NCI-H526 treated with DMSO at 0.1 percent for 48 hours (cell line): ENCODE measurements at regions not wholly inside any gene's neighbourhood (a gene's known extent, or its start where the extent isn't known, plus 50 kb on each side); places are given as distances from the start of the nearest gene placed in this dataset.

Experiments
- DNase-seq: peaks from one replicate; lab custom pipeline; 2025; lab: John Stamatoyannopoulos, UW

DNA sequence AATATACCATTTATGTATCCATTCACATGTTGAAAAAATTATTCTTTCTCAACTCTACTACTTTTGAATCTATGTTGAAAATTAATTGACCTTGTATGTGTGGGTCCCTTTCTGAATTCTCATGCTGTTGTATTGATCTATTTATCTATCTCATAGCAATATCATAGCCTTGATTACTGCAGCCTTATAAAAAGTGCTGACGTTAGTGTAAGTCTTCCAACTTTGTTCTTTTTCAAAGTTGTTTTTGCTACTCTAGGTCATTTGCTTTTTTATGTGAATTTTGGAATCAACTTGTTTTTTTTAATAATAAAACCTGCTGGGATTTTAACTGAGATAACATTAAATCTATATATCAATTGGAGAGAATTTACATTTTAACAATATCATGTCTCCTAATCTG lies 52.2 kb upstream of the PAX3 start:
- no peak for DNase-seq

DNA sequence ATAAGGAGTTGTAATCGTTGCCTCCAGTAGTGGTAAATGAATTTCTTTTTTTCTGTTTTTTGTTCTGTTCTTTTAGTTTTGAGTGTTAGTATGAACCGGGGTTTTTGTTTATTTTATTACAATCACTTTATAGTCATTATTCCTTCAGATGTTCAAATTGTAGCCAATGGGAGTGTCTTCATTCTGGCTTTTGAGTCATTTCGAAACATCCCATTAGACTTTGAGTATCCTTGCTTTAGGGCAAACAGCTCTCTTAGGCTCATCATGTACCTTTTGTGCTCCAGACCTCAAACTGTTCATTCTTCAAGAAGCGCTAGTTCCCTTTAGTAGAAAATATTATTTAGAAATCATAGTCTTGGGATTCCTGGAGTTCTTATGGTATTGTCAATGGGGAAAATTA lies 54.2 kb upstream of the PAX3 start:
- no peak for DNase-seq

DNA sequence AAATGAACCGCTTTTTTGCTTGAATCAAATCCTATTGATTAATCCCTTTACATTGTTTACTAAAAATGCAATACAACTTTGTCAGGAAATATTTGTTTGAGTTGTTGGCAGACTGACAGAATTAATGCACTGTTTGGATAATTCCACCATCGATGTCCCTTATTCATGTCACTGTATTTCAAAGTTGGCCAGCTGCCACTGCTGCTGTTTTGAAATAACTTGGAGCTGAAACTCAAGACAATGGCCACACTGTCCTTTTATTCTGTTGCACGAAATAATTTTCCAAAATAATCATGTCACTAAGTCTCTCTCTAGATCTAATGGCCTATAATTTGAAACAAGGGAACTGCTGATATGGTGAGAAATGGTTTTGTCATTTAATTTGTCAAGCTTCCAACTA lies 55.2 kb upstream of the PAX3 start:
- no peak for DNase-seq

DNA sequence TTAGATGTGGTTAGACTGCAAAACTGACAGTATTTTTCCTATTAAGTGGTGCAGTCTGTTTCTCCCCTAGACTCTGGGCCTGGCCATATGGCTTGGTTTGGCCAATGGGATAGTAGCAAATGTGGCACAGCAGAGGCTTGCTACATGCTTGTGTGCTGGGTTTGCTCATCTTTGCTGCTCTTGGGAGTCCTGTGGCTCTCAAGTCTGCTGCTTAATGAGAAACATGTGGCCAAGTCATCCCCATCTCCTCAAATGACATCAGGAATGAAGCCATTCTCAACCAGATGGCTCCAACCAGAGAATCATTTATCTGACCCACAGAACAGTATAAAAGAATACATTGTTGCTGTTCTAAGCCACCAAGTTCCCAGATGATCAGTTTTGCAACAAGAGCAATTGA lies 57.1 kb upstream of the PAX3 start:
- no peak for DNase-seq

DNA sequence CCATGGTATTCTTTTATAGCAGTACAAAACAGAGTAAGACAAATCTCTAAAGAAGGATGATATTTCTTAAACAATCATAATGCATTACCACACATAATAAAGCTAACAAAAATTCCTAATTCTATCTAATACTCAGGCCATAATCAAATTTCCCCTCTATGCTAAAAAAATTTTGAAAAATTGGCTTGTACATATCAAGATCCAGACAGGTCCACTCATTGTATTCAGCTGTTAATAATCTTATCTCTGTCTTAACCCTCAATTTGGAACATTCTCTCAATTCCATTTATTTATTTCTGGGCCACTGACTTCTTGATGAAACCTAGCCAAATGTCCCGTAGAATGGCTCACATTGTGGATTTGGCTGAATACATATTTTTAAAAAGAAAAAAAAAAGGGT lies 59.1 kb upstream of the PAX3 start:
- no peak for DNase-seq

DNA sequence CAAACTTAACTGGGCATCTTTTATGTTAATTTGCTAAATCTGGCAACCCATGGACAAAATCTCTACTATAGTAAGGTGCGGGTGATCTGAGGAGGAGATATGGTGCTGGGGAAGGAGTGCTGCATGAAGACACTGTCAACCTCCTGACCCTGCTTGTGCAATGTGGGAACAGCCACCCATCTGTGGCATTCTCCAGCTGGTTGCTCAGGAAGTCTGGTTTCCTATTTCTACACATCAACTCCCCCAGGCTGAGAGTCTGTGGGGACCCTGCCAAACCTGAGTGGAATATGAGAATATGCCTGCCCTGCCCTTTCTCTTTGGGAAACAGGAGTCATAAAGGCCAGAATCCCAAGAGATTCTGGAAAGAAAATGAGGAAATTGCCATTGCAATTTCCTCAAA lies 60.1 kb upstream of the PAX3 start:
- DNase-seq, result no peak

DNA sequence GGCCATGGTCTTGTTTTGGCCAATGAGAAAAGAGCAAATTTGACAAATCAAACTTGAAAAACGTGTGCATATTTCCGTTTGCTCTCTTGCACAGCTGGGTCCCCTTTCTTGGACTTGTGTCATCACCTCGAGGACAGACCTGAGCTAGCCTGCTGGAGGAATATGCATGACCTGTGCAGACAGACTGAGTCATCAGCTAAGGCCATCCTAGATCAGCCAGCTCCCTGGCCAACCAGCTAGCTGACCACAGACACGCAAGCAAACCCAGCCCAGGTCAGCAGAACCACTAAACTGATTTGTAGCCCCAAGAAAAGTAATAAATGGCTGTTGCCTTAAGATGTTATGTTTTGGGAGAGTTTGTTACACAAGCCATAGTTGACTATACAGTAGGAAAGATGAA lies 61.3 kb upstream of the PAX3 start:
- no peak for DNase-seq

DNA sequence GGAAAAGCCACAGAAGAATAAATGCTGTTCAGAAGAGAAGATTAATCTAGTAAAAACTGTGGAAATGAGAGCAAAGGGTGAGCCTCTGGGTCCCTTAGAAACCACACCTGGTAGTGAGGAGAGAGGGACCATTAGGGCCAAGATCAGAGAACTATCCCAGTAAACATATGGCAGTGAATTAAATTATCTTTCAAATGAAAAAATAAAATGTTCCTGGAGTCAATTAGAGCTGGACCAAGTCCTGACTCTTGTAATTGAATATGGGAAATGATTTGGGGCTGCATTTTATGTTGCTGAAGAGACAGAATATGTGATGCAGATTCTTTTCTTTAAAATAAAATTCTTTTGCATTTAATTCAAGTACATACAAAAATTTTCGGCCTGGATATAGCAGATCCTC lies 62.2 kb upstream of the PAX3 start:
- no peak for DNase-seq

DNA sequence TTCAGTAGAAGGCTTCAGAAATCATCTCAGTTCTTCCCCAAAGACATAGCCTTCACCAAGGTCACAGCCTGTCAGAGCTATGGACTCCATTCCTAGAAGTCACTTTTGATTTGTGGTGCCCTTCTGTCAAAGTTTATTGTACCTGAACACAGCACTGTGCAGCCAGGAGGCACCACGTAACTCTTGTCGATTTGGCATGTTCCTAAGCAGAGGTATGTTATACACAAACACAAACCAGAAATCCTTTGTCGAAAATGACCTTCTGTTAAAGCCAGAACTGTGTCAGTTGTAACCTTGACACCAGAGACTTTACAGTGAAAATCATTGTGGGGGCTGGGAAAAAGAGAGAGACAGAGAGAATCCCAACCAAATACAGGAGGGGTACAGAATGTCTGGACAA lies 62.6 kb upstream of the SGPP2 start:
- DNase-seq, result no peak

DNA sequence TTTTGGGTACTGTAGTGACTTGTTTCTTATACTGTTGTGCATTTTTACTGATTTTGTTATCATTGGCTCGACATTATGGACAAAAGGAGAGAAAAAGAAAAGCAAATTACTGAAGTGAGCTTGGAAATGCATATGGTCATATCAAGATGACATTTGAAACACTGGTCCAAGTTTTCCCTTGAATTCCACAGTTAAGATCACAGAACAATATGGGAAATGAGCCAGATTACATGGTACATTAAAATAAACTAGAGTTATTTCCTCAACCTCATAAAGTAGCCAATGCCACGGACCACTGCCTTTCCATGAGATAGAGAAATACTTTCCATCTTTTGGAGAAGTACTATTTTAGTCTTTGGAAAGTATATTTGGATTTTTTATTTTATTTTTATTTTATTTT lies 62.0 kb upstream of the SGPP2 start:
- no peak for DNase-seq

DNA sequence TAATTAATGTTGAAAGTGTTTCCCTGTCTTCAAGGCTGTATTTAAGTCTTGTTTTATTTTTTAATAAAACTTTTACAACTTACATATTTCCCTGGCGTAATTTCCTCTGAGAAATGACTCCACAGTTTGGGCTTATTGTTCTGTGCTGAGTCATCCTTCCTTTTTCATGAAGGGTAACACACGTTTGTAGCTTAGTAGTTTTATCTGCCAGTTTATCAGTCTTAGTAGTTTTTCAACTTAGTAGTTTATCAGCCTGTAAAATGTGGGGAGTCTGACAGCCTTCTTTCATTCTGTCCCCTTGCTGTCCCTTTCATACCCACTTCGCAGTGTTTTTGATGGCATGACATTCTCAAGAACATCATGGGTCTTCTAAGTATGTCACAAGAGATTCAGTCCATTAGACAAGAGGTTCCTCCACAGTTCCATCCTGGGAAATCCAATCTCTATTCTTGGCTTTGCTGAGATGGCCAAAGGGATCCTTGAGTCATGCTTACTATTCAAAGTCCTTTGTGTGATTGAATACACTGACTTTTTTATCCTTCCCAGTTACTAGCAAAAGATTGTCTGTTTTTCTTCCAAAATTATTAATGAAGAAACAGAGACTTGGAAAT lies 60.0 kb upstream of the SGPP2 start:
- no peak for DNase-seq

DNA sequence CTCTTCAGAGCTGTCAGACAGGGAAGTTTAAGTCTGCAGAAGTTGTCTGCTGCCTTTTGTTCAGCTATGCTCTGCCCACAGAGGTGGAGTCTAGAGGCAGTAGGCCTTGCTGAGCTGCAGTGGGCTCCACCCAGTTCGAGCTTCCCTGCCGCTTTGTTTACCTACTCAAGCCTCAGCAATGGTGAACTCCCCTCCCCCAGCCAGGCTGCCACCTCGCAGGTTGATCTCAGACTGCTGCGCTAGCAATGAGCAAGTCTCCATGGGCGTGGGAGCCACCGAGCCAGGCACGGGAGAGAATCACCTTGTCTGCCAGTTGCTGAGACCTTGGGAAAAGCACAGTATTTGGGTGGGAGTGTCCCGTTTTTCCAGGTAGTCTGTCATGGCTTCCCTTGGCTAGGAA lies 56.1 kb upstream of the SGPP2 start:
- peak; percentile 5 for DNase-seq

DNA sequence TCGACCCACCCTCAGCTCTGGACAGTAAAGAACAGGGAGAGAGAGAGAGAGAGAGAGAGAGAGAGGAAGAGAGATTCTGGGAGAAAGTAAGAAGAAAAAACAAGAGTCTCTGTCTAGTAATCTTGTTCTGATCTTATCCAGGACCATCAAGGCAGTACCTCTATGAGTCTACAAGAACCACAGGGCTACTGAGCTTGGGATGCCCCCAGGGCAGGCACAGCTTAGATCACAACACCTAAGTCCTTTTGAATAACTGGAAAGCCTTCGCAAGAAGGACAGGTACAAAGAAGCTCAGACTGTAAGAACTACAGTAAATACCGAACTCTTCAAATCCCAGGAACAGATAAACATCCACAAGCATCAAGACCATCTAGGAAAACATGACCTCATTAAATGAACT lies 51.4 kb upstream of the SGPP2 start:
- DNase-seq, result no peak
